ENCODE measurements at regions not wholly inside any gene's neighbourhood (a gene's known extent, or its start where the extent isn't known, plus 50 kb on each side); places are given as distances from the start of the nearest gene placed in this dataset.

- no peak overlapping the region for H3K4me2 ChIP-seq (ENCODE audit: low read depth, low read length)
- FAIRE-seq (no peak), ATAC-seq (no peak), DNase-seq (ENCODE audit: low spot score) (no peak)
- no peak overlapping the region for H3K4me3 ChIP-seq (replicated peaks in 1 of 3; ENCODE audit: insufficient read depth in 1 of 3, low read depth in 2 of 3, low read length in 3 of 3)
- CTCF ChIA-PET (ENCODE audit: low intra/inter-chr PET ratio, low total read pairs): no interaction called here
- H2AFZ ChIP-seq (ENCODE audit: low read length): no peak overlapping the region
- WGBS (ENCODE audit: low lambda C conversion rate): 11% methylated on average over 3 of the region's 3 CpGs
- H3K9me3 ChIP-seq (ENCODE audit: low read length): no peaks in the 10 kb centered on the region
- H3K9ac ChIP-seq (ENCODE audit: insufficient read depth, low read depth, low read length): no peak overlapping the region
- no peaks in the 10 kb centered on the region for H3K36me3 ChIP-seq (replicated peaks in 1 of 2; ENCODE audit: control insufficient read depth in 1 of 2, insufficient read depth in 2 of 2, low read length in 2 of 2)
- in situ Hi-C loops (cut with HindIII; ENCODE audit: extremely low pct_ligation_motif_present, low pct_unique_long_range_greater_than_20kb): no loop called here
- intact Hi-C loops (cut with micrococcal nuclease; ENCODE audit: unreplicated experiment): no loop called here
- TF ChIP-seq RBAK (CRISPR knock-in tag; IDR thresholded peaks at IDR 0.05): no peak
- TF ChIP-seq ELF3 (CRISPR knock-in tag; IDR thresholded peaks at IDR 0.05): no peak
- no peak for TF ChIP-seq AGO1 (IDR thresholded peaks at IDR 0.05; ENCODE audit: low read depth, low read length, poor library complexity, severe bottlenecking)
- TF ChIP-seq EZH2 (conservative IDR thresholded peaks at IDR 0.05; ENCODE audit: low read depth, low read length): no peak
- TF ChIP-seq CREBL2 (CRISPR knock-in tag; IDR thresholded peaks at IDR 0.05; ENCODE audit: borderline replicate concordance): no peak
- TF ChIP-seq NFRKB (IDR thresholded peaks at IDR 0.05): no peak
- no peak for TF ChIP-seq ZNF788 (CRISPR knock-in tag; IDR thresholded peaks at IDR 0.05; ENCODE audit: borderline replicate concordance)
- no peak for TF ChIP-seq SMC3 (IDR thresholded peaks at IDR 0.05; ENCODE audit: low read length)
- TF ChIP-seq ZNF891 (CRISPR knock-in tag; IDR thresholded peaks at IDR 0.05): no peak
- POLR2A ChIA-PET: no interaction called here
- H3K4me1 ChIP-seq (ENCODE audit: insufficient read depth, low read length): no peaks in the 10 kb centered on the region
- no peaks in the 10 kb centered on the region; a peak in 1 of 5 replicates for H3K27me3 ChIP-seq (ENCODE audit: control insufficient read depth in 1 of 2, insufficient read depth in 2 of 2, low read length in 2 of 2)
- no peak overlapping the region for H3K27ac ChIP-seq (ENCODE audit: extremely low read length, insufficient read depth, low read length)
- H4K20me1 ChIP-seq (ENCODE audit: insufficient read depth, low read length): no peaks in the 10 kb centered on the region
- H3K79me2 ChIP-seq (ENCODE audit: insufficient read depth, low read length): no peaks in the 10 kb centered on the region
- BruUV-seq (replicated peaks): no TSS peak
Measured at GRCh38 chr2:220215785-220216184, 588.4 kb downstream of the SLC4A3 start.

GRCh38 chr2:220219371-220219770 is 591.9 kb downstream of the SLC4A3 start:
- H3K9me3 ChIP-seq (ENCODE audit: low read length): no peaks in the 10 kb centered on the region
- FAIRE-seq (no peak), DNase-seq (ENCODE audit: low spot score) (no peak), ATAC-seq (no peak)
- no peaks in the 10 kb centered on the region for H3K79me2 ChIP-seq (ENCODE audit: insufficient read depth, low read length)
- H3K36me3 ChIP-seq (replicated peaks in 1 of 2; ENCODE audit: control insufficient read depth in 1 of 2, insufficient read depth in 2 of 2, low read length in 2 of 2): no peaks in the 10 kb centered on the region
- no peak overlapping the region for H3K4me3 ChIP-seq (replicated peaks in 1 of 3; ENCODE audit: insufficient read depth in 1 of 3, low read depth in 2 of 3, low read length in 3 of 3)
- no peaks in the 10 kb centered on the region for H4K20me1 ChIP-seq (ENCODE audit: insufficient read depth, low read length)
- ChIA-PET CTCF (ENCODE audit: low intra/inter-chr PET ratio, low total read pairs) (no interaction called here), POLR2A (no interaction called here)
- no peak overlapping the region for H2AFZ ChIP-seq (ENCODE audit: low read length)
- no peak overlapping the region for H3K9ac ChIP-seq (ENCODE audit: insufficient read depth, low read depth, low read length)
- no peaks in the 10 kb centered on the region for H3K4me1 ChIP-seq (ENCODE audit: insufficient read depth, low read length)
- no peaks in the 10 kb centered on the region; a peak in 1 of 5 replicates for H3K27me3 ChIP-seq (ENCODE audit: control insufficient read depth in 1 of 2, insufficient read depth in 2 of 2, low read length in 2 of 2)
- TF ChIP-seq ZNF646 (CRISPR knock-in tag; IDR thresholded peaks at IDR 0.05): no peak
- intact Hi-C loops (cut with micrococcal nuclease; ENCODE audit: unreplicated experiment) (no loop called here), in situ Hi-C loops (cut with HindIII; ENCODE audit: extremely low pct_ligation_motif_present, low pct_unique_long_range_greater_than_20kb) (no loop called here)
- H3K27ac ChIP-seq (ENCODE audit: extremely low read length, insufficient read depth, low read length): no peak overlapping the region
- no TSS peak for BruUV-seq (replicated peaks)
- no peak overlapping the region for H3K4me2 ChIP-seq (ENCODE audit: low read depth, low read length)
